Stimulated activated CD8-positive, alpha-beta memory T cell treated with anti-CD3 and anti-CD28 coated beads, Interleukin-2, amount 100 ng/mL, for 1 hour (primary cell): ENCODE measurements at regions not wholly inside any gene's neighbourhood (a gene's known extent, or its start where the extent isn't known, plus 50 kb on each side); places are given as distances from the start of the nearest gene placed in this dataset.

Experiments used
- DNase-seq, 2 donors: peaks; one replicate each; pipeline ENCODE4 v3.0.0-alpha.2; 2020; ENCODE audit warnings: low read depth in 2 of 2

DNA sequence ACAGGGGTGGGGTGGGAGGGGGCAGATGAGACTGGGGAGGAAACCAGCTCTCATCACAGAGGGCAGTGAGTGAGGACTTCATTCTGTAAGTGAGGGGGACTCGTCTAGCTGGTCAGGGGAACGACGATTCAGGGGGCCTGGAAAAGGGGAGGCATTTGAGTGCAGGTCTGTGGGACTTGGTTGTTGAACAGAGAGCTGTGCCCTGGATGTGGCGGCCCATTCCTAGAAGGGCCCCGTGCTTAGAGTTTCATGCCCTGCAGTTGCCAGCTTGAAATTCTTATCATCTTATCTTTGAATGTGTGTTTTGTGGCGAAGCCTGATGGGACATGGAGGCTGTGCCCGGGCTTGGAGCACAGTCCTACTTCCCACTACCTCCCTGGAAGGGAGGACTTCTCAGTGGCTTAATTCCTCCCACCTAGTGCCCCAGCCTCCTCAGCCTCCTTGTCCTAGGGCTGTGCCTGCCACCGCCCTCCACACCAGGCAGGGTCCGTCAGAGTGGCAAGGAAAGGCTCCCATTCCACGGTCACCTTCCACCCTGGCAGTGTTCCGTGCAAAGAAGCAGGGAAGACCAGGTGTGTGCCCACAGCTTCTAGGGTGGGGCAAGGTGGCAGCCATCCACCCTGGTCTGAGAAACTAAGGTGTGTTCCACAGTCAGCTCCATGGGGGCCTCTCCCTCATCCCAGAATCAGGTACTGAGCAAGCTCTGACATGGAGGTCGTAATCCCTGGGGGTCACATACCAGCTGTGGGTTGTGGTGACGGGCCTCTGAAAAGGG, 59.7 kb upstream of the LMO1 start:
- DNase-seq = no peak

DNA sequence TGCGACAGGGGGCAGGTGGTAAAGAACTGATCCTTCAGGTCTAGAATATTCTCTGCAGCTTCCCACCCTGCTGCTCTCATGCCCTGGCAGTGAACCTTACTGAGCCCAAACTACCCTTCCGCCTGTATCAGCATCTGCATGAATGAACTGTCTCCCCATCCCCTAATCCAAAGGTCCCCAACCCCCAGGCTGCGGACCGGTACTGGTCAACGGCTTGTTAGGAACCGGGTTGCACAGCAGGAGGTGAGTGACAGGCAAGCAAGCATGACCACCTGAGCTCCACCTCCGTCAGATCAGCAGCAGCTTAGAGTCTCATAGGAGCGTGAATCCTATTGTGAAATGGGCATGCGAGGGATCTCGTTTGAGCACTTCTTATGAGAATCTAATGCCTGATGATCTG, 58.2 kb upstream of the LMO1 start:
- no peak for DNase-seq

DNA sequence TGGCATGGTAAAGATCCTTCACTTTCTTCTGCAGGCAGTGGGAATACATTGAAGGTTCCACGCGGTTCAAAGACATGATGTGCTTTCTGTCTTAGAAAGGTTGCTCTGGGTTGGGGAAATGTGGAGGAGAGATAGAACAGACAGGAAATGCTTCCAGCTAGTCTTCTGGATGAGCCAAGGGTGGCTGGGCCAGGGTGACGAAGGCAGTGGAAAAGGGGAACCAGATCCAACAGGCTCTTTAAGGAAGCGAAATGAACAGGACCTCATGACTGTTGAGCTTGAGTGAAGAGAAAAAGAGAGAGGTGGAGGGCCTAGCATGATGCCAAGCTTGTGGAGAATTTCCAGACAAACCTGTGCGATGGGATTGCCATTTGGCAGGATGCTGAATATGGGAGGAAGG, 56.4 kb upstream of the LMO1 start:
- DNase-seq = no peak

DNA sequence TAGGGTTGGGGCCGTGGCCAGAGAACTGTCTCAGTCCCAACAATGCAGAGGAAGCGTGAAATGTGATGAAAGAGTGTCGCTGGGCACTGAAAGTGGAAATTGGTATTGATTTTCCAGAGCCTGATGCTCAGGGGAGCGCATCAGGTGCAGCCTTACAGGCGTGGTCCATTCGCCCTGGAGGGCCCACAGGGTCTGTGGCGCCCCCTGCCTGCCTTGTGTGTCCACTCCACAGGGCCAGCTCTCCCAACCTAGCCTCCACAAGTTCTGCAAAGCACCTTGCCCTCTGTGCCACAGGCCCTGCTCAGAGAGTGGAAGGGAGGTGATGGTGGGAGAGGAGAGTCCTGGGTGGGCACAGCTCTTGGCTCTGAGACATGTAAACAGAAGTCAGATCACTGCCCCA, 54.9 kb upstream of the LMO1 start:
- DNase-seq = no peak

DNA sequence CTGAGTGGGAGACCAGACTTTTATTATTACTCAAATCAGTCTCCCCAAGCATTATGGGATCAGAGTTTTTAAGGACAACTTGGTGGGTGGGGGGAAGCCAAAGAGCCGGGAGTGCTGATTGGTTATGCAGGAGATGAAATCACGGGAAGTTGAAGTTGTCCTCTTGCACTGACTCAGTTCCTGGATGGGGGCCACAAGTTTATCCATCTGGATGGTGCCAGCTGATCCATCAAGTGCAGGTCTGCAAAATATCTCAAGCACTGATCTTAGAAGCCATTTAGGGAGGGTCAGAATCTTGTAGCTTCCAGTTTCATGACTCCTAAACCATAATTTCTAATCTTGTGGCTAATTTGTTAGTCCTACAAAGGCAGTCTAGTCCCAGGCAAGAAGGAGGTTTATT, 53.5 kb upstream of the LMO1 start:
- no peak for DNase-seq

DNA sequence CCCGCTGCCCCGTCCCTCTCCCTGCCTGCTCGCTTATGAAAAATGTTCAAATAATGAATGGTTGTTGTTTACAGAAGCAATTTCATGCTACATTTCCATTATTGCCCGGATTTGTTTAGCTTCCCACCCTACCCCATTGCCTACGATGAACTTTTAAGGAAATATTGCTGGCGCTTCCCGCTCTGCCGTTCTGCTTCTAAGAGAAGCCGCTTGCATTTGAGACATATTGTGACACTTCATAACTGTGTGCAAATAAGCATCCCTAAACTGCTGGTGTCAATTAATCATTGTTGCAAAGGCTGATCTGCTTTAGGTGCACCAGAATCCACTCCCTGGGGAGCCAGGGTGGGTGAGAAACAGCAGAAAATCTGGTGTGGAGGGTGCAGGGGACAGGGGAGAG, 52.3 kb upstream of the LMO1 start:
- DNase-seq = no peak

DNA sequence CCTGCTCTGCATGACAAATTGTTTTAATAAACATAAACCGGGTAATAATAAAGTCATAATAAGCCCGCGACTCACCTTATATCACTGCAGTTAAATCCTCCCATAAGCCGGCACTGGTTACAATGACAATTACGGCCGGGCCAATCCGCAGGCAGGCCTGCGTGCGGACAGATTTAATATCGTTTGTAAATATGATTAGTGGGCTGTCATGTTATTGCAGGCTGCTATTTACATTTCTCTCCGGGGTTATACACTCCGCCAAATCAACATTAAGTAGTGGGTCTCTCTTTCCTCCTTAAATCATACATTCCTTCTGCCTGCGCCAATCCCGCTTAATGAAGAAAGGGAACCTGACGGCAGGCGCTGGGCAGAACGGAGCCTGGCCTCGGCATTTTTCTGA, 51.8 kb upstream of the LMO1 start:
- no peak for DNase-seq

DNA sequence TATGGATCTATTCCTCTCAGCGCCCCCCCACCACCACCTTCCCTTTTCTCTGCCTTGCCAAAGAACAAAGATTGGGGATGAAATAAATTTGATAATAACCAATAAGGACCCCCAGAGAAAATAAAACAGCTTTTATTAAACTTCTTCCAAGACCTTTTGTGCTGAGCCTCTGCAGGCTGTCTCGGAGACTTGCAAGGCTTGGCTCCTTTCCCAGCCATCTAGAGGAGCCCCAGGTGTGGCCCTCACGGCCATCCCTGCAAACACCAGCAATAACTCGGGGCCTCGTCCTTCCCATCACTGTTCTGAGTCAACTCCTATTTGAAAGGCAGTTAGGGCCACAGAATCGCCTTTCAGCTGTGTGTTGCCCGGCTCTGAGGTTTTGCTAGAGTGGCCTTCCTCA, 51.2 kb upstream of the LMO1 start:
- DNase-seq = no peak

DNA sequence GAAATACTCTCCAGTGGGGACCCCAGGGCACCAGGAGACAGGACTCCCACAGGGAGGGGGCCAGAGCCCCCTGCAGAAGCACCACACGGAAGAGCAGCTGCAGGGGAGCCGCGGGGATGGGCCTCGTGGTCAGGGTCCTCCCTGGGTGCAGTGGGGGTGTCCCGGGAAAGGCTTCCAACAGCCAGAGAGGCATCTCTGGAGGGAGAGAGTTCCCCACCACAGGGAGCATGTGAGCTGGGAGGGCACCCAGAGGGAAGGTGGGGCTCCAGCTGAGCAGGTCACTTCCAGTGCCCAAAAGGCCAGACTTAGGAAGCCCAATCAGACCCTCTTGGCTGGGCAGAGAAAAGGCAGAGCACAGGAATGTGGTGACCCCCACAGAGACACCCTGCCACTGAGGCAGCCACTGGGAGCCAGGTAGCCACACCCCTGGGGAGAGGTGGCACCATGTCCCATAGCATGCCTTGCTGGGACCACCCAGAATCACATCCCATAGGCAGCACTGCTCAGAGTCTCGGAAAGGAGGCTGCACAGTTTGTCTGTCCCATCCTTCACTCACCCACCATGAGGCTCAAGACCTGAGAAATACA, 49.9 kb upstream of the LMO1 start:
- DNase-seq = no peak
